PC-3 (cell line): ENCODE measurements at regions not wholly inside any gene's neighbourhood (a gene's known extent, or its start where the extent isn't known, plus 50 kb on each side); places are given as distances from the start of the nearest gene placed in this dataset.

ENCODE experiments used
- EZH2 ChIP-seq: fragments of 300-600 bp; sonication (generic); IDR thresholded peaks from one replicate; pipeline ENCODE4 v1.6.1; 2017; ENCODE audit warnings: antibody characterized with exemption, mild to moderate bottlenecking, low read length; ENCODE audit not compliant: unreplicated experiment
- EZH2phosphoT487 ChIP-seq: fragments of 300-600 bp; sonication (generic); IDR thresholded peaks from 2 replicates; pipeline ENCODE4 v1.6.1; 2018; ENCODE audit warnings: mild to moderate bottlenecking, antibody characterized with exemption, low read length, borderline replicate concordance
- TF ChIP-seq, protein P1 (sequence below): fragments of 300-600 bp; sonication (generic); conservative IDR thresholded peaks from 2 replicates; pipeline ENCODE4 v1.5.1; 2017; ENCODE audit warnings: antibody characterized with exemption, low read depth, mild to moderate bottlenecking, low read length

DNA sequence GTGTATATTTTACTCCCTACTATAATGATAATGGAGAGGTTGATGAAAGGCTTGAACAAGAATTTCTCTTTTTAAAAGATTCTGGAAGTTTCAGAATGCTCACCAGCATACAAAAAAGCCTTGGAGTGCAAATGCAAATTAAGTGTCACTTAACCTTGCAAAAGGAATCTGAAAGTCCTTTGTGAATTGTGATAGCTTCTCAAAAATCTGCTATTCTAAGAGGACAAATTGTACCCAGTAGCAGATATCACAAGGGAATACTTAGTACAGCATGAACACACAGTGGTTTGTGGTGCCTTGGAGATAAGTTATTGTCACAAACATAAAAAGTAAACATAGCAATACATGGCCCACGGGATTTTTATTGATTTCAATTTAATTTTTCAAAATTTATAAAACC is 1208.3 kb upstream of the B3GALT2 start:
- TF ChIP-seq EZH2, result no peak
- TF ChIP-seq, protein P1, sequence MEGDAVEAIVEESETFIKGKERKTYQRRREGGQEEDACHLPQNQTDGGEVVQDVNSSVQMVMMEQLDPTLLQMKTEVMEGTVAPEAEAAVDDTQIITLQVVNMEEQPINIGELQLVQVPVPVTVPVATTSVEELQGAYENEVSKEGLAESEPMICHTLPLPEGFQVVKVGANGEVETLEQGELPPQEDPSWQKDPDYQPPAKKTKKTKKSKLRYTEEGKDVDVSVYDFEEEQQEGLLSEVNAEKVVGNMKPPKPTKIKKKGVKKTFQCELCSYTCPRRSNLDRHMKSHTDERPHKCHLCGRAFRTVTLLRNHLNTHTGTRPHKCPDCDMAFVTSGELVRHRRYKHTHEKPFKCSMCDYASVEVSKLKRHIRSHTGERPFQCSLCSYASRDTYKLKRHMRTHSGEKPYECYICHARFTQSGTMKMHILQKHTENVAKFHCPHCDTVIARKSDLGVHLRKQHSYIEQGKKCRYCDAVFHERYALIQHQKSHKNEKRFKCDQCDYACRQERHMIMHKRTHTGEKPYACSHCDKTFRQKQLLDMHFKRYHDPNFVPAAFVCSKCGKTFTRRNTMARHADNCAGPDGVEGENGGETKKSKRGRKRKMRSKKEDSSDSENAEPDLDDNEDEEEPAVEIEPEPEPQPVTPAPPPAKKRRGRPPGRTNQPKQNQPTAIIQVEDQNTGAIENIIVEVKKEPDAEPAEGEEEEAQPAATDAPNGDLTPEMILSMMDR, result no peak
- TF ChIP-seq EZH2phosphoT487, result no peak
